ENCODE measurements at regions not wholly inside any gene's neighbourhood (a gene's known extent, or its start where the extent isn't known, plus 50 kb on each side); places are given as distances from the start of the nearest gene placed in this dataset.
A peak's percentile ranks its signal among the peaks of the same experiment; 100 is the strongest.

GRCh38 chr1:169003864-169004516, 102.5 kb upstream of the ATP1B1 start:
- no peak for TF ChIP-seq CTCF (IDR thresholded peaks at IDR 0.05; ENCODE audit: borderline replicate concordance, extremely low read depth, insufficient read depth)
- H3K9me3 ChIP-seq (ENCODE audit: control insufficient read depth in 2 of 3, insufficient read depth in 1 of 3, low read length in 3 of 3), result no peaks in the 10 kb centered on the region
- H3K4me3 ChIP-seq (ENCODE audit: low read length in 3 of 3), result no peak overlapping the region
- H3K36me3 ChIP-seq (ENCODE audit: control insufficient read depth in 2 of 3, insufficient read depth in 3 of 3, low read length in 3 of 3), result no peaks in the 10 kb centered on the region
- intact Hi-C loops (cut with DNase I), result no loop called here
- no peaks in the 10 kb centered on the region for H3K27me3 ChIP-seq (ENCODE audit: control insufficient read depth, insufficient read depth, low read length)
- DNase-seq, result peak in 2 of 5 donors; percentile 23 to 89
- peak overlapping the region; percentile 26 to 72 for H3K27ac ChIP-seq (ENCODE audit: low read depth in 2 of 2, low read length in 2 of 2)
- peaks cover 0 to 9% (median 8%) of the 10 kb centered on the region in 3 donors for H3K4me1 ChIP-seq (ENCODE audit: control insufficient read depth in 2 of 3, insufficient read depth in 2 of 3, low read depth in 1 of 3, low read length in 3 of 3)
- H3K9ac ChIP-seq (ENCODE audit: low read length in 3 of 3), result peak overlapping the region in 1 of 3 donors; percentile 44
- peak; percentile 76 for FAIRE-seq

- Histone ChIP-seq H3K9me3 (ENCODE audit: control insufficient read depth in 2 of 3, insufficient read depth in 1 of 3, low read length in 3 of 3) (no peaks in the 10 kb centered on the region), H3K9ac (ENCODE audit: low read length in 3 of 3) (no peak overlapping the region), H3K4me3 (ENCODE audit: low read length in 3 of 3) (no peak overlapping the region), H3K27ac (ENCODE audit: low read depth in 2 of 2, low read length in 2 of 2) (no peak overlapping the region), H3K27me3 (ENCODE audit: control insufficient read depth, insufficient read depth, low read length) (no peaks in the 10 kb centered on the region), H3K36me3 (ENCODE audit: control insufficient read depth in 2 of 3, insufficient read depth in 3 of 3, low read length in 3 of 3) (no peaks in the 10 kb centered on the region), H3K4me1 (ENCODE audit: control insufficient read depth in 2 of 3, insufficient read depth in 2 of 3, low read depth in 1 of 3, low read length in 3 of 3) (peaks cover 0 to 9% (median 8%) of the 10 kb centered on the region in 3 donors)
- intact Hi-C loops (cut with DNase I), result no loop called here
- FAIRE-seq (no peak), DNase-seq (no peak)
- no peak for TF ChIP-seq CTCF (IDR thresholded peaks at IDR 0.05; ENCODE audit: borderline replicate concordance, extremely low read depth, insufficient read depth)
Measured at GRCh38 chr1:169005776-169006175, 100.7 kb upstream of the ATP1B1 start.

GRCh38 chr1:169009666-169010065, 96.8 kb upstream of the ATP1B1 start:
- Histone ChIP-seq H3K27ac (ENCODE audit: low read depth in 2 of 2, low read length in 2 of 2) (no peak overlapping the region), H3K27me3 (ENCODE audit: control insufficient read depth, insufficient read depth, low read length) (no peaks in the 10 kb centered on the region)
- TF ChIP-seq CTCF (IDR thresholded peaks at IDR 0.05; ENCODE audit: borderline replicate concordance, extremely low read depth, insufficient read depth), result no peak

GRCh38 chr1:169012416-169012815, 94.1 kb upstream of the ATP1B1 start:
- no peaks in the 10 kb centered on the region for H3K36me3 ChIP-seq (ENCODE audit: control insufficient read depth in 2 of 3, insufficient read depth in 3 of 3, low read length in 3 of 3)
- no peak for TF ChIP-seq CTCF (IDR thresholded peaks at IDR 0.05; ENCODE audit: borderline replicate concordance, extremely low read depth, insufficient read depth)
- H3K4me3 ChIP-seq (ENCODE audit: low read length in 3 of 3), result no peak overlapping the region
- no peak overlapping the region for H3K9ac ChIP-seq (ENCODE audit: low read length in 3 of 3)
- no peaks in the 10 kb centered on the region for H3K4me1 ChIP-seq (ENCODE audit: control insufficient read depth in 2 of 3, insufficient read depth in 2 of 3, low read depth in 1 of 3, low read length in 3 of 3)
- intact Hi-C loops (cut with DNase I), result no loop called here
- DNase-seq, result no peak
- no peak overlapping the region for H3K27ac ChIP-seq (ENCODE audit: low read depth in 2 of 2, low read length in 2 of 2)
- H3K27me3 ChIP-seq (ENCODE audit: control insufficient read depth, insufficient read depth, low read length), result no peaks in the 10 kb centered on the region
- no peak for FAIRE-seq
- no peaks in the 10 kb centered on the region for H3K9me3 ChIP-seq (ENCODE audit: control insufficient read depth in 2 of 3, insufficient read depth in 1 of 3, low read length in 3 of 3)

More at GRCh38 chr1:169009666-169010065, 96.8 kb upstream of the ATP1B1 start:
- DNase-seq, result no peak
- peaks cover 0 to 2% (median under 1%) of the 10 kb centered on the region in 3 donors for H3K4me1 ChIP-seq (ENCODE audit: control insufficient read depth in 2 of 3, insufficient read depth in 2 of 3, low read depth in 1 of 3, low read length in 3 of 3)
- H3K9me3 ChIP-seq (ENCODE audit: control insufficient read depth in 2 of 3, insufficient read depth in 1 of 3, low read length in 3 of 3), result no peaks in the 10 kb centered on the region
- no peaks in the 10 kb centered on the region for H3K36me3 ChIP-seq (ENCODE audit: control insufficient read depth in 2 of 3, insufficient read depth in 3 of 3, low read length in 3 of 3)
- no peak for FAIRE-seq
- H3K4me3 ChIP-seq (ENCODE audit: low read length in 3 of 3), result no peak overlapping the region
- H3K9ac ChIP-seq (ENCODE audit: low read length in 3 of 3), result no peak overlapping the region
- intact Hi-C loops (cut with DNase I), result no loop called here

Measured in kidney (tissue), 13 donors.